NCI-H82 (cell line): ENCODE measurements at regions not wholly inside any gene's neighbourhood (a gene's known extent, or its start where the extent isn't known, plus 50 kb on each side); places are given as distances from the start of the nearest gene placed in this dataset.
"Not testable (repeated sequence)": the region's sequence is repeated elsewhere in the genome, so short reads cannot be mapped to it uniquely, and the experiment has no call there.

Experiments
- DNase-seq: peaks from one replicate; lab custom pipeline; 2025; lab: John Stamatoyannopoulos, UW

DNA sequence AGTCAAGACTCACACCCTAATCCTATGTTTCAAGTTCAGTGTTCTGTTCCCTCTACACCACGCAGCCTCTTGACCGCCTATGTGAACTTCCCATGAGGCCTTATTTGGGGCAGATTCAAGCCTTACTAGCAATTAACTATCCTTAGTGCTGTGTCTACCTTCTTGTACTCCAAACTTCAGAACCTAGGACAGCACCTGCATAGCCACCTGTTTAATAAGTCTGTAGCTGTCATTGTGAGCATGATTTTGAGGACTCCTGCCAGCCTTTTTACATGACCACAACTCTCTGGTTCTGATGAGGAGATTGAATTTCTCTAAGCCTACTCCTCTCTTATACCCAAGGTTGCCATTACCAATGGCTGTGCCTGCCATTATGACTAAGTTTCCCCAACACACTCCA is 50.8 kb upstream of the PCSK1 start:
- peak; percentile 25 for DNase-seq

DNA sequence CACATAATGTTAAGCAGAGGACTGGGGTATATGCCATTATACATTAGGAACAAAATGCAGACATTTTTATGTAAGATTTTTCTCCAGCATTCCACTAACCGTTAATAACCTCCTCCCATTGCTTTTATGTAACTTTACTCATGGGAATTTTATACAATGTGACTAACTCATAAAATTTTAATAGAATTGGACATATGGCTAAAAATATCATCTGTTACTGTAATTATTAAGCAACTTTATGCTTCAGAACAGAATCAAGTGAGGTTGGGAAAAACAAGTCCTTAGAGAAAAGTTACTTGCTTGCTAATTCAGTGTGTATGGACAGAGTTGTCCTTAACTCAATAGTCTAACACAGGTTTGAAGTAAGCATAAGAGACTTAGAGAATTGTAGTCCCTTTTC is 54.8 kb upstream of the PCSK1 start:
- DNase-seq = no peak

DNA sequence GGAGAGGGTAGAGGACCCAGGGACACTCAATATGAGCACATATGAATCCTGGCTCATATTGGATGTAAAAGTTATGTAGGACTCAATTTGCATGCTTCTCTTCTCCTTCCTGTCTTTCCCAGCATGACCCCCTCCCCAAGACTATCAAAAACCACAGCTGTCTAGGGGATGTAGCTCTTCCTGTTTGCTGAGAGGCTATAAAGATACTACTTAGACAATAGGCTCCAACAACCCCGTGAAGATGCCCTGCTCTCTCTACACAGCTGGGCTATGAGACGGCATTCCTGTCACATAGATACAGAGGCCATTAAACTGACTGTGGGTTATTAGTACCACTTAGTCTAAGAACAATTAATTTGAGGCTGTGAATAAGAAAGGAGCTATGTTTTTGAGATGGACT is 56.5 kb upstream of the PCSK1 start:
- DNase-seq = no peak

- no peak for DNase-seq
Measured at GRCh38 chr5:96492459-96493047, 59.5 kb upstream of the PCSK1 start.

GRCh38 chr5:96493219-96493790 is 60.3 kb upstream of the PCSK1 start:
- DNase-seq = no peak

DNA sequence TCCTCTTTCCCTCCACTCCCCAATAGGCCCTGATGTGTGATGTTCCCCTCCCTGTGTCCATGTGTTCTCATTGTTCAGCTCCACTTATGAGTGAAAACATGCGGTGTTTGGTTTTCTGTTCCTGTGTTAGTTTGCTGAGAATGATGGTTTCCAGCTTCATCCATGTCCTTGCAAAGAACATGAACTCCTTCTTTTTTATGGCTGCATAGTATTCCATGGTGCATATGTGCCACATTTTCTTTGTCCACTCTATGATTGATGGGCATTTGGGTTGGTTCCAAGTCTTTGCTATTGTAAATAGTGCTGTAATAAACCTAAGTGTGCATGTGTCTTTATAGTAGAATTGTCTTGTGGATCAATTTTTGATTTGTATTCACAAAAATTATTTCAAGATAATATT is 62.4 kb upstream of the PCSK1 start:
- DNase-seq = not testable (repeated sequence)

DNA sequence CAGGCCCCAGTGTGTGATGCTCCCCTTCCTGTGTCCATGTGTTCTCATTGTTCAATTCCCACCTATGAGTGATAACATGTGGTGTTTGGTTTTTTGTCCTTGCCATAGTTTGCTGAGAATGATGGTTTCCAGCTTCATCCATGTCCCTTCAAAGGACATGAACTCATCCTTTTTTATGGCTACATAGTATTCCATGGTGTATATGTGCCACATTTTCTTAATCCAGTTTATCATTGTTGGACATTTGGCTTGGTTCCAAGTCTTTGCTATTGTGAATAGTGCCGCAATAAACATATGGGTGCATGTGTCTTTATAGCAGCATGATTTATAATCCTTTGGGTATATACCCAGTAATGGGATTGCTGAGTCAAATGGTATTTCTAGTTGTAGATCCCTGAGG is 64.0 kb upstream of the PCSK1 start:
- DNase-seq = not testable (repeated sequence)

DNA sequence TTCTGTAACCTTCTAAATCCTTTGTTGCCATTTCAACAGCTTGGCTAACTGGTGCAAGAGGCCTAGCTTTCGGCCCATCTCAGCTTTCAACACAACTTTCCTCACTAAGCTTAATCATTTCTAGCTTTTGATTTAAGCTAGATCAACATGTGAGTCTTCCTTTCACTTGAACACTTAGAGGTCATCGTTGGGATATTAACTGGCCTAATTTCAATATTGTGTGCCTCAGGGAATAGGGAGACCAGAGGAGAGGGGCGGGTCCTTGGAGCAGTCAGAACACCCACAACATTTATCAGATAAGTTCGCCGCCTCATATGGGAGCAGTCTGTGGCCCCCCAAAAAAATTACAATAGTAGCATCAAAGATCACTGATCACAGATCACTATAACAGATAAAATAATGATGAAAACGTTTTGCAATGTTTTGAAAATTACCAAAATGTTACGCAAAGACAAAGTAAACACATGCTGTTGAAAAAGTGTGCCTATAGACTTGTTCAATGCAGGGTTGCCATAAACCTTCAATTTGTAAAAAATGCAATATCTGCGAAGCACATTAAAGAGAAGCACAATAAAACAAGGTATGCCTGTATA is 66.8 kb upstream of the PCSK1 start:
- peak; percentile 2 for DNase-seq

- DNase-seq = no peak
Measured at GRCh38 chr5:96501991-96502646, 69.1 kb upstream of the PCSK1 start.

DNA sequence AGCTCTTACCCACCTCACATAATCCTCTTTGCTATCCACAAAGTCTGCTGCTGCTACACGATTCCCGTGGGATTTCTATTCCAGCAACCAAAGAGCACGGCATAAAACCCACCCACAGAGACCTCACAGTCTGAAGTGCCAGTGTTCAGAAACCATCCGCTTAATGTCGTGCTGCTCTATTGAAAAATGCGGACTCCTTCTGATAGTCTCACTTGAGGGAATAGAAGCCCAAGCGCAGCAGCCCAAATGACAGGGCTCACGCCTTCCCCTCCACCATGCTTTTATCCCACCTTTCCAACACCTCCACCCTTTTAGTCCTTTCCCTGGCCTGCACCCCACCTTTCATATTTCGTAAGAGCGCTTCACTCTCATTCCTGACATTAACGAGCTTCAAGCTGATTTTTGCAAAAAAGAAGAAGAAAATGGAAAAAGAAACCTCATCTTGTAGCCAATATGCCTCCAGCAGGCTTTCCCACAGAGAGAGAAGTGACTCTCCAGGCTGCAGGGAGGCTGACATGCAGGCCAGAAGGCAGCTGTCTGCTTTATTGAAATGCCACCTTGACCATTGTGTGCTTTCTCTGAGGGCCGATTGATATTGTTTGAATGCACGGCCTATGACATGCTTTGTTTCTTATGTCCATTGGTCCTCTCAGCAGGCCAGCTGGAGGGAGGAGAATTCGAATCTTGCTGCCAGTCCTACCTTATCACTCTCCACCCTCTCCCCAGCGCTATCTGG is 70.6 kb upstream of the PCSK1 start:
- peak; percentile 72 for DNase-seq

DNA sequence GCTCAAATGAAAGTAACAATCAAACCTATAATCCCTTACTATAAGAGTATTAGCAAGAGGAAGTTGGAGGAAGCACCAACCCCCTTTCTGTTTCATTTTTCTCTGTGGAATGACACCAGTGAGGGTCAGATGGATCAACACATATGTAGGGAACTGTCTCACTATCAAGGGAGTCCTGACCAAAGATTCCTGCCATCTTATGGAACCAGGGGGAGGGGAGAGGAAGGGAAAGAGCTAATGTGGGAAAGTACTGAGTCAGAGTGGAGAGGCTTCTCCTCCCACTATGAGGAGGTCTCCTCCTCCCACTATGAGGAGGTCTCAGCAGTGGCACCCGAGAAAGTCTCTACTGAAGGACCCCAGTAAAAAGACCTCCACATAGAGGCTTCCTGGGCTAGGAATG is 73.3 kb upstream of the PCSK1 start:
- no peak for DNase-seq

GRCh38 chr5:96506866-96507527 is 73.9 kb upstream of the PCSK1 start:
- no peak for DNase-seq

- no peak for DNase-seq
Measured at GRCh38 chr5:96509316-96509715, 76.3 kb upstream of the PCSK1 start.

DNA sequence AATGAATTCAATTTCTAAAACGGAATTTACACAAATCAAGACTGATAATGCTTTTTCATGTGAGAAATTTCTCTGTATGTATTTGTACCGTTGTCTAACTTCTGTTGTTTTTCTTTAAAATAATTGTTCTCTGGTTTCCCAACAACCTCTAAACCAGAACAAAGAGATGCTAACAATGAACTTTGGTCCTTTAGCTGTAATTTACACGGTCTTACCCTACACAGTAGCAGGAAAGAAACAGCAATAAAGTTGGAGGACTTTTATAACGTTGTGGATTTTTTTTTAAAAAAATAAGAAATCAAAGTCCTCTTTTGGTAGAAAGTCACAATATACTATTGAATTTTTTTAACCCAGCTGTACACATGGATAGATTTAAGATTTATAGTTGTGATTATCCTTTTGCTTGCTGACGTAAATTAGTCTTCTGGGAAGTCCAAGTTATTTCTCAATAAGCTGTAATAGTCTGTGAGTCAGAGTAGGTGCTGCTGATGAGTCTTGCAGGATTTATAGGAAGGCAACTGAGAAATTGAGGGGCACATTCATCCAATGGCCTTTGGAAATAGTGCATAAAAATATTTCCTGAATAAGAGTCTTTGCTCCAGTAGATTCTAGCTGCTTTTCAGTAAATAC is 76.8 kb upstream of the PCSK1 start:
- DNase-seq = no peak

- DNase-seq = no peak
Measured at GRCh38 chr5:96516631-96517071, 83.6 kb upstream of the PCSK1 start.

GRCh38 chr5:96517295-96517694 is 84.2 kb upstream of the PCSK1 start:
- DNase-seq = no peak

DNA sequence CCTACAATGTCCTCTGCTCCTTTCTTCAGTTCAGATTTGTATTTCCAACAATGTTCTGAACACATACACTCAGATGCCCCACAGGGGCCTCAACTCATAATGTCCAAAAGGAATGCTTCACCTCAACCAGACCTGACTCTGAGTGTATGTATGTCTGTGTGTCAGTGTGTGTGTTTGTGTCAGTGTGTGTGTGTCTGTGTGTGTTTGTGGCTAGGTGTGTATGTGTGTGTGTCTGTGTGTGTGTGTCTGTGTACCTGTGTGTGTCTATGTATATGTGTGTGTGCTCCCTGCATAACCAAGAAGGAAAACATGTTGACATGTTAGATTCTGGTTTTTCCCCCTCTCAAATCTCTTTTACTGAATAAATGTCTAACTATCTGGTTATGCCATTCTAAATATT is 87.3 kb upstream of the PCSK1 start:
- DNase-seq = no peak

- DNase-seq = no peak
Measured at GRCh38 chr5:96522635-96523355, 89.7 kb upstream of the PCSK1 start.

GRCh38 chr5:96527768-96528661 is 95.0 kb upstream of the PCSK1 start:
- peak; percentile 41 for DNase-seq
